Thoracic aorta (tissue), 2 donors: ENCODE measurements at regions not wholly inside any gene's neighbourhood (a gene's known extent, or its start where the extent isn't known, plus 50 kb on each side); places are given as distances from the start of the nearest gene placed in this dataset.

Experiments
- ATAC-seq: fragments of 150-250 bp; one replicate; pipeline ENCODE4 v1.8.0; 2017; ENCODE audit warnings: low read depth; ENCODE audit not compliant: insufficient number of reproducible peaks, low FRiP score
- DNase-seq: peaks from one replicate; pipeline ENCODE4 v3.0.0-alpha.2; 2020; ENCODE audit warnings: low spot score
- H3K27ac ChIP-seq, 2 donors: fragments of 200-600 bp; sonication (generic); 1 replicate in 1 of 2; 2 replicates in 1 of 2; pipeline ENCODE4 v1.5.1; 2016; ENCODE audit warnings: mild to moderate bottlenecking in 2 of 2, moderate library complexity in 2 of 2
- H3K27me3 ChIP-seq: fragments of 200-600 bp; sonication (generic); replicated peaks from 2 replicates; pipeline ENCODE4 v1.6.0; 2016; ENCODE audit warnings: mild to moderate bottlenecking; ENCODE audit not compliant: insufficient read depth
- H3K36me3 ChIP-seq: fragments of 200-600 bp; sonication (generic); one replicate; pipeline ENCODE4 v1.5.1; 2016
- H3K4me1 ChIP-seq, 2 donors: fragments of 200-600 bp; sonication (generic); 1 replicate in 1 of 2; 2 replicates in 1 of 2; pipeline versions ENCODE4 v1.5.1 to v1.6.0; 2016; ENCODE audit warnings: low read depth in 2 of 2, mild to moderate bottlenecking in 1 of 2; ENCODE audit not compliant: control insufficient read depth in 1 of 2
- H3K4me3 ChIP-seq: fragments of 200-600 bp; sonication (generic); 2 replicates; pipeline ENCODE4 v1.5.1; 2016; ENCODE audit warnings: mild to moderate bottlenecking
- H3K9me3 ChIP-seq: fragments of 200-600 bp; sonication (generic); 2 replicates; pipeline ENCODE4 v1.5.1; 2016
- CTCF ChIP-seq: fragments of 200-600 bp; sonication (generic); IDR thresholded peaks from one replicate; pipeline ENCODE4 v1.5.1; 2019; ENCODE audit warnings: antibody characterized with exemption

- ATAC-seq (no peak), DNase-seq (no peak)
- Histone ChIP-seq H3K4me3 (no peak overlapping the region), H3K27ac (no peak overlapping the region), H3K9me3 (no peaks in the 10 kb centered on the region), H3K27me3 (no peaks in the 10 kb centered on the region), H3K4me1 (no peaks in the 10 kb centered on the region), H3K36me3 (no peaks in the 10 kb centered on the region)
- no peak for TF ChIP-seq CTCF
Measured at GRCh38 chr3:137217733-137218132, 259.9 kb downstream of the IL20RB start.

GRCh38 chr3:137219801-137220445, 262.1 kb downstream of the IL20RB start:
- Histone ChIP-seq H3K4me1 (no peaks in the 10 kb centered on the region), H3K27ac (no peak overlapping the region), H3K27me3 (no peaks in the 10 kb centered on the region), H3K36me3 (no peaks in the 10 kb centered on the region), H3K4me3 (no peak overlapping the region), H3K9me3 (no peaks in the 10 kb centered on the region)
- TF ChIP-seq CTCF = no peak
- ATAC-seq = no peak
- no peak for DNase-seq

- DNase-seq = no peak
- H3K27ac ChIP-seq = no peak overlapping the region
- no peak overlapping the region for H3K4me3 ChIP-seq
- ATAC-seq = no peak
- H3K9me3 ChIP-seq = no peaks in the 10 kb centered on the region
- TF ChIP-seq CTCF = no peak
- no peaks in the 10 kb centered on the region for H3K36me3 ChIP-seq
- no peaks in the 10 kb centered on the region for H3K4me1 ChIP-seq
- no peaks in the 10 kb centered on the region for H3K27me3 ChIP-seq
Measured at GRCh38 chr3:137222736-137223225, 265.0 kb downstream of the IL20RB start.

DNA sequence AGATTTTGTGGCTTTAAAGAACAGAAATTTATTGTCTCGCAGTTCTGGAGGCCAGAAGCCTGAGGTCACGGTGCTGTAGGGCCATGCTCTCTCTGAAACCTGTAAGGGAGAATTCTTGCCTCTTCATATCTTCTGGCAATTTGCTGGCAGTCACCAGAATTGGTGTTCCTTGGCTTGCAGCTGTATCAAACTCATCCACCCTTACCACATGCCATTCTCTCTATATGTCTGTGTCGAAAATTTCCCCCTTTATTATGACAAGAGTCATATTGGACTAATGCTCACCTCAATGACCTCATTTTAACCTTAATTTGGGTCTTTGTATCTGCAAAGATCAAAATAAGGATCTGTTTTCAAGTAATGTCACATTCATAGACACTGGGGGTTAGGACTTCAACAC, 266.7 kb downstream of the IL20RB start:
- ATAC-seq = no peak
- no peaks in the 10 kb centered on the region for H3K9me3 ChIP-seq
- DNase-seq = no peak
- H3K4me3 ChIP-seq = no peak overlapping the region
- H3K27me3 ChIP-seq = no peaks in the 10 kb centered on the region
- H3K27ac ChIP-seq = no peak overlapping the region
- TF ChIP-seq CTCF = no peak
- H3K36me3 ChIP-seq = no peaks in the 10 kb centered on the region
- no peaks in the 10 kb centered on the region for H3K4me1 ChIP-seq

DNA sequence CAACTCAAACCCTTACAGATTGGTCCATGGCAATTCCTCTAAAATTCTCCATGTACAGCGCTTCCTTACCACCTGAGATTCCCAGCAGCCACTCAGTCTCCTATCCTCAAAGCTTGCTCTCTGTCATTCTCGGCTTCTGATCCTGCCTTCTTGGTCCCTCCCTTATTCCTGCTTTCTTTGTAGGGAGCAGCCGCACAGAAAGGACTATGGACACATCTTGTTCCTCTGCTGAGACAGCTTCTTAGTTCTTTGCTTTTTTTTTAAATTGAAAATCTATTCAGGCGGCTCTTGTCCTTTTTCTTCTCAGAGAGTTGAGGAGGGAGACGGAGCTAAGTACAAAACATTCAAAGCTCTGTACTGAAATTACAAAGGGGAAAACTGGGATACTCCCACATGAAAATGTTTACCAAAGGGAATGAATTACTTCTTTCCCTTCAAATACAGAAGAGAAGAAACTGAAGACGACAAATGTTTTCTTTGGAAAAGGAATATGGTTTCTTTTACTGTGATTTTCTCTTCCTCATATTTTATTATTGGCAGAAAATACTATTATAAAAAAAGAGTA, 285.1 kb downstream of the IL20RB start:
- Histone ChIP-seq H3K27me3 (no peaks in the 10 kb centered on the region), H3K27ac (no peak overlapping the region), H3K4me3 (no peak overlapping the region), H3K4me1 (no peaks in the 10 kb centered on the region), H3K9me3 (no peaks in the 10 kb centered on the region), H3K36me3 (no peaks in the 10 kb centered on the region)
- no peak for TF ChIP-seq CTCF
- ATAC-seq (no peak), DNase-seq (no peak)
